Calu3 (cell line): ENCODE measurements at regions not wholly inside any gene's neighbourhood (a gene's known extent, or its start where the extent isn't known, plus 50 kb on each side); places are given as distances from the start of the nearest gene placed in this dataset.
A peak's percentile ranks its signal among the peaks of the same experiment; 100 is the strongest.

Experiments
- BruUV-seq: library from RNA; stranded (reverse); fragments of 400-500 nt; replicated peaks from 2 replicates; lab custom pipeline; 2021; lab: Mats Ljungman, UMichigan
- CTCF ChIA-PET: fragments of 300-600 bp; sonication (Branson Sonifier 250); formaldehyde crosslinking; loops from one replicate; lab custom pipeline; 2022; ENCODE audit warnings: antibody characterized with exemption; lab: Charles Lee
- DNase-seq: peaks from one replicate; pipeline ENCODE4 v3.0.0; 2022
- H3K27ac Mint-ChIP-seq: one replicate; pipeline ENCODE4 v1.8.0; 2022; ENCODE audit warnings: mixed read lengths; ENCODE audit not compliant: unreplicated experiment
- H3K27me3 Mint-ChIP-seq: one replicate; pipeline ENCODE4 v1.8.0; 2022; ENCODE audit warnings: mixed read lengths; ENCODE audit not compliant: unreplicated experiment
- H3K36me3 Mint-ChIP-seq: one replicate; pipeline ENCODE4 v1.8.0; 2022; ENCODE audit warnings: mild to moderate bottlenecking, moderate library complexity, mixed read lengths; ENCODE audit not compliant: insufficient read depth, unreplicated experiment
- H3K4me1 Mint-ChIP-seq: one replicate; pipeline ENCODE4 v1.8.0; 2022; ENCODE audit warnings: mild to moderate bottlenecking, low read depth, mixed read lengths; ENCODE audit not compliant: unreplicated experiment
- H3K4me3 Mint-ChIP-seq: one replicate; pipeline ENCODE4 v1.8.0; 2022; ENCODE audit warnings: mild to moderate bottlenecking, low read depth, moderate library complexity, mixed read lengths; ENCODE audit not compliant: unreplicated experiment
- H3K9me3 Mint-ChIP-seq: one replicate; pipeline ENCODE4 v1.8.0; 2022; ENCODE audit warnings: low read depth, mixed read lengths; ENCODE audit not compliant: unreplicated experiment
- CTCF ChIP-seq: fragments of 200-600 bp; IDR thresholded peaks from one replicate; pipeline ENCODE4 v1.8.0; 2022; ENCODE audit warnings: antibody characterized with exemption; ENCODE audit not compliant: unreplicated experiment
- intact Hi-C: fragments of 100-400 bp; cut with micrococcal nuclease; formaldehyde crosslinking; loops from one replicate; pipeline ENCODE4 v1.10.0; 2022; ENCODE audit not compliant: unreplicated experiment

GRCh38 chr10:33661580-33662336 lies 327.3 kb upstream of the NRP1 start:
- no peak for TF ChIP-seq CTCF
- peak; percentile 33 for DNase-seq
- no TSS peak for BruUV-seq
- intact Hi-C loops: no loop called here
- H3K9me3 Mint-ChIP-seq: no peaks in the 10 kb centered on the region
- no peaks in the 10 kb centered on the region for H3K27me3 Mint-ChIP-seq
- H3K4me3 Mint-ChIP-seq: peak overlapping the region; percentile 36
- peak overlapping the region; percentile 27 for H3K27ac Mint-ChIP-seq
- CTCF ChIA-PET: no interaction called here
- H3K4me1 Mint-ChIP-seq: peaks cover 16% of the 10 kb centered on the region
- H3K36me3 Mint-ChIP-seq: peaks cover 5% of the 10 kb centered on the region

- no TSS peak for BruUV-seq
- no peak for TF ChIP-seq CTCF
- CTCF ChIA-PET: no interaction called here
- H3K36me3 Mint-ChIP-seq: peaks cover 5% of the 10 kb centered on the region
- DNase-seq: no peak
- intact Hi-C loops: no loop called here
- H3K9me3 Mint-ChIP-seq: no peaks in the 10 kb centered on the region
- no peak overlapping the region for H3K27ac Mint-ChIP-seq
- no peak overlapping the region for H3K4me3 Mint-ChIP-seq
- H3K27me3 Mint-ChIP-seq: no peaks in the 10 kb centered on the region
- peaks cover 16% of the 10 kb centered on the region for H3K4me1 Mint-ChIP-seq
Measured at GRCh38 chr10:33660329-33660728, 325.9 kb upstream of the NRP1 start.

GRCh38 chr10:33657913-33658312 lies 323.4 kb upstream of the NRP1 start:
- Mint-ChIP-seq H3K27ac (no peak overlapping the region), H3K9me3 (peaks cover 6% of the 10 kb centered on the region), H3K27me3 (no peaks in the 10 kb centered on the region), H3K4me1 (peaks cover 16% of the 10 kb centered on the region), H3K36me3 (peaks cover 5% of the 10 kb centered on the region), H3K4me3 (no peak overlapping the region)
- TF ChIP-seq CTCF: no peak
- CTCF ChIA-PET: no interaction called here
- DNase-seq: no peak
- intact Hi-C loops: no loop called here
- no TSS peak for BruUV-seq

GRCh38 chr10:33657154-33657908 lies 322.9 kb upstream of the NRP1 start:
- H3K27me3 Mint-ChIP-seq: no peaks in the 10 kb centered on the region
- H3K9me3 Mint-ChIP-seq: peaks cover 8% of the 10 kb centered on the region
- peaks cover 12% of the 10 kb centered on the region for H3K4me1 Mint-ChIP-seq
- no peak for DNase-seq
- H3K36me3 Mint-ChIP-seq: peaks cover 5% of the 10 kb centered on the region
- H3K27ac Mint-ChIP-seq: no peak overlapping the region
- TF ChIP-seq CTCF: no peak
- H3K4me3 Mint-ChIP-seq: no peak overlapping the region
- CTCF ChIA-PET: no interaction called here
- BruUV-seq: no TSS peak
- intact Hi-C loops: no loop called here
